ENCODE measurements at regions not wholly inside any gene's neighbourhood (a gene's known extent, or its start where the extent isn't known, plus 50 kb on each side); places are given as distances from the start of the nearest gene placed in this dataset.

GRCh38 chr5:57844410-57844809, 361.8 kb upstream of the ACTBL2 start:
- Mint-ChIP-seq H3K9me3 (peaks cover 0 to 4% of the 10 kb centered on the region in 2 donors), H3K36me3 (no peaks in the 10 kb centered on the region)

DNA sequence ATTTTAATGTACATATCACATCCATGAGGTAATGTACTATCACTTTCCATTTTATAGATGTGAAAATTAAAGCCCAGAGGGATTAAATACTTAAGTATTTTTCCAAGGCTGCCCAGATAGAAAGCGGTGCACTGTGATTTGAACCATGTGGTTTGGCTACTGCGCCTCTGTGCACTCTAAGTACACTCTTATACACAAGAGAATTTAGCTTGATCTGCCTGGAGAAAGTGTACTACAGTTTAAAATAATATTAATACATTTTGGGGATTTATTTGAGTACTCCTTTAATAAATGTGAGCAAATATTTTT, 360.4 kb upstream of the ACTBL2 start:
- no peak overlapping the region for H3K27ac Mint-ChIP-seq
- ATAC-seq: no peak
- DNase-seq (ENCODE audit: low spot score in 2 of 2): no peak
- no peaks in the 10 kb centered on the region for H3K36me3 Mint-ChIP-seq
- H3K9me3 Mint-ChIP-seq: no peaks in the 10 kb centered on the region

More at GRCh38 chr5:57844410-57844809, 361.8 kb upstream of the ACTBL2 start:
- H3K27ac Mint-ChIP-seq: no peak overlapping the region
- no peak for ATAC-seq
- DNase-seq (ENCODE audit: low spot score in 2 of 2): no peak

DNA sequence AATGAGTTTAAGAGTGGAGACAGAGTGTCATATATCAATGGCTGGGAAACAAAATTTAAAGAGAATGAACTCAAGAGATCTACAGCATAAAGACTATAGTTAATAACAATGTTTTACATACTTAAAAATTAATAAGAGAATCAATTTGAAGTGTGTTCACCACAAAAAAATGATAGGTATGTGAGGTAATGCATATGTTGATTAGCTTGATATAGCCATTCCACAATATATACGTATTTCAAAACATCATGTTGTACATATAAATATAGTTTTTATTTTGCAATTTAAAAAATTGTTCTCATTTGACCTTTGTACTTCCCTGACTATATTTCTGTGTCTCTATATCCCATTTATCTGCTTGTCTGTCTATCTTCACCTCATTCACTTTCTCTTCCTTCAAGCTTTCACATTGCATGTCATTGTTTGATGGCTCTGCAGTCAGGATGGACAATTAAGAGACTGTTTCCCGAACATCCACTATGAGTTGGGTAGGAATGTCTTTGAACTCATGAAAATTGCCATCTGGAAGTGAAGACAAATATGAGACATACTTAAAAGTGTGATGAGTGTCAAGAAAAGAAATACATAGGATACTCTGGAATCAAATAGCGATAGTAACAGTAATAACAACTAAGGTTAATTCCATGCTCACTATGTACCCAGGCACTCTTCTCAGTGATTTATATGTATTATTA, 359.9 kb upstream of the ACTBL2 start:
- Mint-ChIP-seq H3K9me3 (no peaks in the 10 kb centered on the region), H3K36me3 (no peaks in the 10 kb centered on the region), H3K27ac (no peak overlapping the region)
- ATAC-seq: no peak
- DNase-seq (ENCODE audit: low spot score in 2 of 2): no peak

DNA sequence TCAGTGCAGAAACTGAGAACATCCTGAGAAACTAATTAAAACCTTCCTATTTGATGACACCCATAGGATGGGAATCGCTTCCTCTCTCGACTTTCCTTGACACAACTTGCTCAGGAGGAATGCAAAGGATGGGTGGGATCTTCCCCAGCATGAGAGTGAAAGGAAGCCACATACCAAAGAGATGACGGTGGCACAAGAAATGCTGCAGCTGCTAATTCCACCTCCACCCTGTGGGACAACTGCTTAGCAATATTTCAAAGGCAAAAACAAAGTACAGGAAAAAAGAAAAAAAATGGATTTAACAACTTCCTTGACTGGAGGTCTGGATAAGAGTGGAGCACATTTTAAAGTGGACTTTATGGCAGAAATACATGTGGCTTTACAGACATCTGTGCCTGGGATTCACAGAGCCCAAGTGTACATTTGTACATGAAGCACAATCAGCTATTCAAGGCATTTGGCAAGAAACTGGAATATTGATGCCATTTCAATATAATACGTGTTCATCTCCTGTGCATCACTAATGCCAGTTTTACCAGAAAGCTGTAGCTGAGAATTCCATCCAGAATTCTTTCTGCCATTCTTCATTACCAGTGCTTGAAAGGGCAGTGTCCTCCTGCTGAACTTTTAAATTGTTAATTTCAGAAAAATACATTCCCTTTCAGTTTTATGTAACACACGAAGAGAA, 359.2 kb upstream of the ACTBL2 start:
- Mint-ChIP-seq H3K36me3 (no peaks in the 10 kb centered on the region), H3K9me3 (no peaks in the 10 kb centered on the region), H3K27ac (no peak overlapping the region)
- ATAC-seq (no peak), DNase-seq (ENCODE audit: low spot score in 2 of 2) (no peak)

DNA sequence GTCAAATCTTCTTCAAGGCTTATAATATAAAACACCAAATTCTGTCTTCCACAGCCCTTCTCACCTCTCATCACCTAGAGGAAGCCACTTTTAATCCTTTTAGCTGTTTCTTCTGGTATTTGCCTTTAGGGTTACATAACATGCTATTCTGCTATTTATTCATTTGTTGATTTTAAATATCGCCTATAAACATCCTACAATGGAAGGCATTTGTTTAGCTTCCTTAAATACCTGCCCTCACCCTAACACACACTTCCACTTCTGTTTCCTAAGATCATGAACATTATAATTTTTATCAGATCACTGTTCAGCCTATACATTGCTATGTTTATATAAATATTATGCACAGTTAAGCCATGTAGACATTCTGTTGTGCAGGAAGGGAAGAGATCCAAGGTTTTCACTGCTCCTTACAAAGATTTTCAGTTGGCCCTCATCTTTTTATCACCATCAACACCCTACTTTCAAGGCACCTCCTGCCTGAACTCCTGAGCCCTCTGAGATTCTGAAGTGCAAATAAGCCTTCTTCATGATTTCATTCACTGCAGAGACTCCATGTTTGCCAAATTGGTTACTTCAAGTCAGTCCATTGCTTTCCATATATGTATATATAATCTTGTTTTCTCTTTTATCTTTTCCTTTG, 356.9 kb upstream of the ACTBL2 start:
- H3K9me3 Mint-ChIP-seq: no peaks in the 10 kb centered on the region
- DNase-seq (ENCODE audit: low spot score in 2 of 2): no peak
- H3K36me3 Mint-ChIP-seq: no peaks in the 10 kb centered on the region
- no peak overlapping the region for H3K27ac Mint-ChIP-seq
- ATAC-seq: no peak

DNA sequence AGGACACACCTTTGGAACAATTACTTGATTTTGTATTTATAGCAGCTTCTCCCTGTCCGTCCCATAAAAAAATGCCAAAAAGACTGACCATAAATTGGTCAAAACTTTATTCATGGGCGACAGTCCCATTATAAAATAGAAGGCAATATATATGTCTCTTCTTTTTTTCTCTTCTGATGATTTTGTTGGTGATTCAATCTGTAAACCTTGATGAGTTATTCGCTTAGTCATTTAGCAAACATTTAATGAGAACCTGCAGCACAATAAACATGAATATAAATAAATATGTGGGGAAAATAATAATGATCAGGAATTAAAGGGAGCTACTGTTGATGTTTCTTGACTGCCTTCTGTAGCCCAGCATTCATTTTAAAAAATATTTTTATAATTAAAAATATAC, 356.4 kb upstream of the ACTBL2 start:
- Mint-ChIP-seq H3K36me3 (no peaks in the 10 kb centered on the region), H3K27ac (no peak overlapping the region), H3K9me3 (no peaks in the 10 kb centered on the region)
- DNase-seq (ENCODE audit: low spot score in 2 of 2) (no peak), ATAC-seq (no peak)

DNA sequence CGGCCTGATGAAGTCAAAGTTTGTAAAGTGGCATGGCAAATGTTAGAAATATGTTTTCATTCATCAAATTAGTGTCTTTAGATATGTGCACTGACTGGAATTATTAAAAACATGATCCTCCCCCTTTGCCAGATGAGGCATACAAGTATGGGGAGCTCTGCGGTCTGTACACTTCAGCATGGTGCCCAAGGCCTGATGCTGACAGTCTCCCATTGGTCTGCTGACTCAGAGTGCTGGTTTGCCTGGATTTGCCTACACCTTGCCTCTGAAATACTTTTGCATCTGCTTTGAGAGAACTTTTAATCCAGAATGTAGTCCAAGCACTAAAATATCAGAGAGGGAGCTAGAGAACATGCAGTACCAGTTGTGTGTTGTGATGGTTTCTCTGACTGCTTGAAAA, 354.3 kb upstream of the ACTBL2 start:
- DNase-seq (ENCODE audit: low spot score in 2 of 2) (no peak), ATAC-seq (no peak)
- Mint-ChIP-seq H3K9me3 (no peaks in the 10 kb centered on the region), H3K27ac (no peak overlapping the region), H3K36me3 (no peaks in the 10 kb centered on the region)

DNA sequence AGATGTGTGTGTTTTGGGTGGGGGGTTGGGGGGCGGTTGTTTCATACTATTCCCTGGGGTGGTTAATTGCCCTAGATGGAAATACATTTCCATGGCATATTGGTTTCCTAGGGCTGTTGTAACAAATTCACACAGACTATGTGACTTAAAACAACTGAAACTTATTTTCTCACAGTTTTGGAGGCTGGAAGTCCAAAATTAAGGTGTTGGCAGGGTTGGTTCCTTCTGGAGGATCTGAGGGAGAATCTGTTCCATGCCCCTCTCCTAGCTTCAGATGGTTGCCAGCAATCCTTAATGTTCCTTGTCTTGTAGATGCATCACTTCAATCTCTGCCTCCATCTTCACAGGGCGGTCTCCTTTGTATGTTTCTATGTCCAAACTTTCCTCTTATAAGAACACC, 353.7 kb upstream of the ACTBL2 start:
- Mint-ChIP-seq H3K36me3 (no peaks in the 10 kb centered on the region), H3K27ac (no peak overlapping the region), H3K9me3 (no peaks in the 10 kb centered on the region)
- DNase-seq (ENCODE audit: low spot score in 2 of 2) (no peak), ATAC-seq (no peak)

DNA sequence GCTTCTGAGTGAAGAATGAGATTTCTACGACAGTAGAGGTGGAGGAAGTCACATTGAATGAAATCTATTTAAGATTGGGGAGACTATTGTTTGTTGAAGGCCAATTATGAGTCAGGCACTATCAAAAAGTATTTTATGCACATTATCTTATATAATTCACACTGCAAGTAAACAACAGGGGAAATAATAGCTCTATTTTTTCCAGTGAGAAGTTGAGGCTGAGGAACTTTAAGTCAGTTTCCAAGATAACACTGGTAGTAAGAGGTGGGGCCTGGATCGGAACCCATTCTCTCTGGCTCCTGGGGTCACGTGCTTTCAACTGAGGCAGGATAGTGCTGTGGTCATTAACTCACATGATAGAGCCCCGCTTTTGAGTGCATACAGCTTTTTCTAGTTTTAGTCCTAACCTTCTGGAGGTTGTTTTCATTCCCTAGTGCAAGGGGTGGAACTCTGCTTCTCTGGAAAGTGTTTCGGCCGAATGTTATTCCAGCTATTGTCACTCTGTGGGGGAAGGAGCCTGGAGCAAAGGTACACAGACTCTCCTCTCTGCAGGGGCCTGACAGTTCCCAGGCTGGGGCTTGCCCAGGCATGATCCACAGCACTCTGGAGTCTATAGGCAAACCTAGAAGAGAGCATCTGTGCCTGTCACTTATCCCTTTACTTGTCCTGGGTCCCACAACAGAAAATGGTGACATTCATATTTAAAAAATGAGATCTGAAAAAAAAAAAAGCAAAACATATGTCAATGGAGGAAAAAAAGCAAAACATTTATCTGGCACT, 352.4 kb upstream of the ACTBL2 start:
- H3K27ac Mint-ChIP-seq: no peak overlapping the region

GRCh38 chr5:57833489-57833888, 350.9 kb upstream of the ACTBL2 start:
- no peak overlapping the region for H3K27ac Mint-ChIP-seq
- ATAC-seq: no peak
- H3K36me3 Mint-ChIP-seq: no peaks in the 10 kb centered on the region
- DNase-seq (ENCODE audit: low spot score in 2 of 2): no peak
- H3K9me3 Mint-ChIP-seq: no peaks in the 10 kb centered on the region

More for the DNA sequence above, 352.4 kb upstream of the ACTBL2 start:
- Mint-ChIP-seq H3K9me3 (no peaks in the 10 kb centered on the region), H3K36me3 (no peaks in the 10 kb centered on the region)
- no peak for ATAC-seq
- DNase-seq (ENCODE audit: low spot score in 2 of 2): no peak

GRCh38 chr5:57832875-57833274, 350.3 kb upstream of the ACTBL2 start:
- ATAC-seq (no peak), DNase-seq (ENCODE audit: low spot score in 2 of 2) (no peak)
- H3K9me3 Mint-ChIP-seq: no peaks in the 10 kb centered on the region
- H3K36me3 Mint-ChIP-seq: no peaks in the 10 kb centered on the region
- H3K27ac Mint-ChIP-seq: no peak overlapping the region

DNA sequence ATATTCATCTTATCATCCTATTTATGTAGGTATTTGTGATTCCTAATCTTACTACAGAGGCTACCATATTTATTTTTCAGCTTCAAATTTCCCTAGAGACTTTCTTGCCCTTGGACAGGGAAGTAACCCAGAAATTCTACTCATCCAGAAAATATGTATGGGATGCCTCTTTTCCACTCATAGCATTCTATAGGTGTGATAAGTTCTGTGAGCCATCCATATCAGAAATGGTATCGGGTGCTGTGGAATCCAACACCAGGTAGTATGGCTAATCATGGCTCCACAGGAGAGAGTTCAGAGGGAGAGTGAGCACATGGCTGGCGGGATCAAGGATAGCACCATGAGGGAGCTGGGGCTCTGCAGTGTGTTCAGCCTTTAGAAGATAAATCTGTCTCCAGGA, 349.3 kb upstream of the ACTBL2 start:
- Mint-ChIP-seq H3K27ac (no peak overlapping the region), H3K9me3 (no peaks in the 10 kb centered on the region), H3K36me3 (no peaks in the 10 kb centered on the region)
- ATAC-seq (no peak), DNase-seq (ENCODE audit: low spot score in 2 of 2) (no peak)

GRCh38 chr5:57831090-57831489, 348.5 kb upstream of the ACTBL2 start:
- no peaks in the 10 kb centered on the region for H3K36me3 Mint-ChIP-seq
- H3K27ac Mint-ChIP-seq: no peak overlapping the region
- DNase-seq (ENCODE audit: low spot score in 2 of 2) (no peak), ATAC-seq (no peak)
- no peaks in the 10 kb centered on the region for H3K9me3 Mint-ChIP-seq

GRCh38 chr5:57828221-57828620, 345.6 kb upstream of the ACTBL2 start:
- DNase-seq (ENCODE audit: low spot score in 2 of 2) (no peak), ATAC-seq (no peak)
- Mint-ChIP-seq H3K9me3 (no peaks in the 10 kb centered on the region), H3K27ac (no peak overlapping the region), H3K36me3 (no peaks in the 10 kb centered on the region)

- Mint-ChIP-seq H3K9me3 (peaks cover 0 to 4% of the 10 kb centered on the region in 2 donors), H3K36me3 (peaks cover 0 to 5% of the 10 kb centered on the region in 2 donors), H3K27ac (no peak overlapping the region)
- DNase-seq (ENCODE audit: low spot score in 2 of 2) (no peak), ATAC-seq (no peak)
These were observed 342.5 kb upstream of the ACTBL2 start for GRCh38 chr5:57825031-57825686.

DNA sequence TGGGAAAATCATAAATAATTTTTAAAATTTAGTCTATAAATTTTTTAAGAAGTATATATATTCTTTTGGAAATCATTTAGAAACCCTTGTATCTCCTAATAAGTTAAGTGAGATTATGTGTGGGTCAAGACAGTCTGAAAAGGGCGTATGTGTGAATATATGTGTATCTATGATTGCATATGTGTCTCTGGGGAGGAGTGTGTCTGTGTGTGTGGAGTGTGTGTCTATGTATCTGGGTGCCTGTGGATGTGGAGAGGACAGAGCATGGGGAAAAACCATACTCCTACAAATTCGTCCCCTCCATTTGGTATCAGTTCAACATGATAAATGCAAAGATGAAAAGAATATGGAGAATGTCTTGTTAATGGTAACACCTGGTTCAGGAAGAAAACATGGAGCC, 342.0 kb upstream of the ACTBL2 start:
- H3K36me3 Mint-ChIP-seq: peaks cover 0 to 5% of the 10 kb centered on the region in 2 donors
- DNase-seq (ENCODE audit: low spot score in 2 of 2) (no peak), ATAC-seq (no peak)
- peaks cover 0 to 4% of the 10 kb centered on the region in 2 donors for H3K9me3 Mint-ChIP-seq
- no peak overlapping the region for H3K27ac Mint-ChIP-seq

DNA sequence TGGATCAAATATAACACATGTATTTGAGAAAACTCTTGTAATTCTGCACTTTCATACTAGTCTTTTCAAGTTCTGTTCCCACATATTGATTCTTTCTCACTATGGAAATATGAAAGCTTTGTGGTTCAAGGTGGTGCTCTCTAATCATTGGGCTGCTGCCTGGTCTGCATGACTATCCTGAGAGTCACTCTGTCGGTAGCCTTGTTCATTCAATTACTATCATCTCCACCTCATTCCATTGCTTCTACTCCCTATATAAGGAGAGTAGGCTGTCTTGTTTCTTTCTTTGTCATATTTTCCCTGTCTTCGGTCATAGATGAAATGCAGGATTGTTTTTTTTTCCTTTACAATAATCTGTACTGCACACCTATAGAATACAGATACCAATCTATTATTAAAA, 341.4 kb upstream of the ACTBL2 start:
- H3K9me3 Mint-ChIP-seq: peaks cover 0 to 4% of the 10 kb centered on the region in 2 donors
- peaks cover 0 to 5% of the 10 kb centered on the region in 2 donors for H3K36me3 Mint-ChIP-seq
- no peak overlapping the region for H3K27ac Mint-ChIP-seq
- no peak for ATAC-seq
- DNase-seq (ENCODE audit: low spot score in 2 of 2): no peak
